Skin of body (tissue), 1 donor: ENCODE measurements at regions not wholly inside any gene's neighbourhood (a gene's known extent, or its start where the extent isn't known, plus 50 kb on each side); places are given as distances from the start of the nearest gene placed in this dataset.
"Not testable (repeated sequence)": the region's sequence is repeated elsewhere in the genome, so short reads cannot be mapped to it uniquely, and the experiment has no call there.

ENCODE experiments used
- DNase-seq: peaks from one replicate; lab custom pipeline; 2025; lab: John Stamatoyannopoulos, UW

- not testable (repeated sequence) for DNase-seq
Measured at GRCh38 chr1:99444211-99444927, 180.1 kb downstream of the PLPPR4 start.

- DNase-seq, result no peak
Measured at GRCh38 chr1:99445071-99445470, 180.8 kb downstream of the PLPPR4 start.

- peak; percentile 85 for DNase-seq
Measured at GRCh38 chr1:99445486-99445885, 181.2 kb downstream of the PLPPR4 start.

GRCh38 chr1:99447721-99448120 lies 183.4 kb downstream of the PLPPR4 start:
- DNase-seq, result no peak

- DNase-seq, result no peak
Measured at GRCh38 chr1:99455760-99456159, 190.2 kb upstream of the PALMD start.

GRCh38 chr1:99456536-99456935 lies 189.4 kb upstream of the PALMD start:
- no peak for DNase-seq

GRCh38 chr1:99457381-99458165 lies 188.3 kb upstream of the PALMD start:
- no peak for DNase-seq

- no peak for DNase-seq
Measured at GRCh38 chr1:99461499-99461898, 184.4 kb upstream of the PALMD start.

GRCh38 chr1:99464738-99465137 lies 181.2 kb upstream of the PALMD start:
- no peak for DNase-seq

GRCh38 chr1:99465176-99465900 lies 180.6 kb upstream of the PALMD start:
- no peak for DNase-seq

- no peak for DNase-seq
Measured at GRCh38 chr1:99467645-99468044, 178.3 kb upstream of the PALMD start.

GRCh38 chr1:99469550-99469971 lies 176.4 kb upstream of the PALMD start:
- DNase-seq, result no peak

GRCh38 chr1:99472893-99473292 lies 173.0 kb upstream of the PALMD start:
- DNase-seq, result no peak

GRCh38 chr1:99474350-99474893 lies 171.5 kb upstream of the PALMD start:
- DNase-seq, result no peak

- no peak for DNase-seq
Measured at GRCh38 chr1:99476058-99476457, 169.9 kb upstream of the PALMD start.

- DNase-seq, result peak; percentile 18
Measured at GRCh38 chr1:99481391-99481996, 164.4 kb upstream of the PALMD start.

GRCh38 chr1:99482286-99482685 lies 163.6 kb upstream of the PALMD start:
- no peak for DNase-seq

- no peak for DNase-seq
Measured at GRCh38 chr1:99482750-99483149, 163.2 kb upstream of the PALMD start.

GRCh38 chr1:99490031-99490430 lies 155.9 kb upstream of the PALMD start:
- DNase-seq, result no peak

GRCh38 chr1:99496067-99496466 lies 149.8 kb upstream of the PALMD start:
- no peak for DNase-seq

GRCh38 chr1:99497690-99498089 lies 148.2 kb upstream of the PALMD start:
- no peak for DNase-seq

GRCh38 chr1:99500541-99500940 lies 145.4 kb upstream of the PALMD start:
- DNase-seq, result no peak
